ENCODE measurements at regions not wholly inside any gene's neighbourhood (a gene's known extent, or its start where the extent isn't known, plus 50 kb on each side); places are given as distances from the start of the nearest gene placed in this dataset.

GRCh38 chr14:42078345-42078744 lies 471.7 kb downstream of the LRFN5 start:
- no peak for TF ChIP-seq CTCF (IDR thresholded peaks at IDR 0.05)
- no peak for TF ChIP-seq POLR2A (IDR thresholded peaks at IDR 0.05)
